ENCODE measurements at regions not wholly inside any gene's neighbourhood (a gene's known extent, or its start where the extent isn't known, plus 50 kb on each side); places are given as distances from the start of the nearest gene placed in this dataset.
A peak's percentile ranks its signal among the peaks of the same experiment; 100 is the strongest.
"Not testable (repeated sequence)": the region's sequence is repeated elsewhere in the genome, so short reads cannot be mapped to it uniquely, and the experiment has no call there.

DNA sequence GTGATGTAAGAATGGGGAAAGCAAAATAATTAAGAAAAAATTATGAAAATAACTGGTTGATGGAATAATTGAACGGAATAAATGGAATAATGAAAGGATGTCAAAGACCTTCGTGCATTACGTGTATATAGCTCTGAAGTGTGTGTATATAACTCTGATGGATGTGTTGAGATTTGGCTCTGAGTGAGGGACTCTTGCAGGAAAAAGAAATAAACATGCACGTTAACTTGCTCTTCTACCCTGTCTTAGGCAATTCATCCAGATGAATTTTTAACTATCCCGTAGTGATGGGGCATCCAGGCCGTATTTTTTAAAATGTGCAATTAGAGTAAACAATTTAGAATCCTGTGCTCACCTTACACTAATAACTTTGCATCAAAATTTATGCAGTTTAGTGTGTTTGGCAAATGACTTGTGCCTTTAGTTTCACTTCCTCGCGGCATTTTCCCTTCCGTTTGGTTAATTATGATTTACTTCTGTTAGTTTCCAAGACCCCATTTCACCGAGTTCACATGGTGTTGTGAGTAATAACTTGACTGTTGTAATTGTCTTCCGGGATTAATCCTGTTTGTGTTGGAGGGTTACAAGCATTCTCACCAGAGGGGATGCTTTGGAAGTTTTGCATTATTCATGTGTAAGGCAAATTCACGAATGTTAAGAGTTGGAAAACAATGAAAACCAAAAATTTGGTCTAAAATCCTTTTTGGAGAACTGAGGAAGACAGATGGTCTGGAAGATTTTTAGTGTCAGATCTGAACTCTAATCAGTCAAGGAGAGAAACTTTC, 256.5 kb upstream of the FAT1 start:
- no peak for DNase-seq (ENCODE audit: low spot score)

DNA sequence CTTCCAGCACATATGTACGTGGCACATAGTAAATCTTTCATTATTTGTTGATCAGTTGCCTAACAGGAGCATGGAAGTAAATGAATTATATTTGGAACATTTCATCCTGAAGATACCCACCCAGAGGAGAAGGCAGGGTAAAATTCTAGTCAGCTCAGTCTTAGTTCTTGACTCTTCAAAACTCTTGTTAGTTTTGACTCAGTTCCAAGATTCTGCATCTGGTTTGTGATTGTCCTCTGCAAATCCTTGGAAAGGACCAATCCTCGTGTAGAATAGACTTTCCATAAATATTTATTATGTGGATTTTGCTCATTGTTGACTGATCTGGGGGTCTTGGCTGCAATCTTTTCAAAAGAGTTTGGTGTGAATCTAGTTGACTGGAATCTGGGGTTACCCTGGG, 257.5 kb upstream of the FAT1 start:
- no peak for DNase-seq (ENCODE audit: low spot score)

DNA sequence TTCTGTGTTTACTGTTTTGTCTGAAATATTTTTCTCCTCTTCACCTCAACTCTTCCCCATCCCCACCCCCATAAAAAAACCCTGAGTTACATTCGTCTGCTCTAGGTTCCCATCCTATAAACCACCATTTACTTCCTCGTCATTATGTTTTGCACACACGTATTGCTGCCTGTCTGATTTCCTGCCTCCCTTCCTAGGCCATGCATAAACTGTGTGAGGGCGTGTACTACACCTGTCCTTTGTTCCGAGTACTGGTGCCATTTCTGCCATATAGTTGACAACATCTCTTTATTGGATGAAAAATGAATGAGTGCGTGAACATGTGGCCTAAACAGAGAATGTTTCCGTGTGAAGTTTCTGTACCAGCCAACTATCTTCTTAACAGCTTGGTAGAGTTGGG, 258.5 kb upstream of the FAT1 start:
- no peak for DNase-seq (ENCODE audit: low spot score)

DNA sequence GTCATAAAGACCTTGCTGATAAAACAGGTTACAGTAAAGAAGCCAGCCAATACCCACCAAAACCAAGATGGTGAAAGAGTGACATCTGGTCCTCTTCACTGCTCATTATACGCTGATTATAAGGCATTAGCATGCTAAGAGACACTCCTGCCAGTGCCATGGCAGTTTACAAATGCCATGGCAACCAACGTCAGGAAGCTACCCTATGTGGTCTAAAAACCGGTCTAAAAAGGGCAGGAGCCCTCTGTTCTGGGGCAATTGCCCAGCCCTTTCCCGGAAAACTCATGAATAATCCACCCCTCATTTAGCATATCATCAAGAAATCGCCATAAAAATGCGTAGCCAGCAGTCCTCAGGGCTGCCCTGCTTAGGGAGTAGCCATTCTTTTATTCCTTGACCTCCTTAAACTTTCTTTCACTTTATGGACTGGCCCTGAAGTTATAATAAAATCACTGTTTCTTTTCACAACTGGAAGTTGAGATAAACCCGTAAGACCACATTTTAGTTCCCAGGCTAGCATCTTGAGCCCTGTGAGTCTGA, 260.5 kb upstream of the FAT1 start:
- DNase-seq (ENCODE audit: low spot score) = no peak

DNA sequence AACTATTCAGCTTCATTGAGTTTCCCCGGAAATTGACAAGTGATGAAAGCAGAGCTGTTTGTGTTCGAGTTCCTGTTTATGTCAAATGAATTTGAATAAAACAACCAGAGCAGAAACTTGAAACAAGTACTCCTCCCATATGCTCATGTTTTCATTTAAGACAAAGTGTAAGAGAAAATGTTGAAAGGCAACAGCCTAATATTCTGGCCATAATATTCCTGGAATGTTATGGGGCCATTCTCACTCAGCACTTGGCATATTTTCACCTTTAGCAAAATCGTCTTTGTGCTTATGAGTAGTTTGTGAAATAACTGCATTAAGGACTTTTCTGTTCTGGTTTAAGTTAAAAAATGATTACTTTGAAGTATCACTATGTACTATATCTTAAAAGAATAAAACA, 276.0 kb upstream of the FAT1 start:
- DNase-seq (ENCODE audit: low spot score) = no peak

DNA sequence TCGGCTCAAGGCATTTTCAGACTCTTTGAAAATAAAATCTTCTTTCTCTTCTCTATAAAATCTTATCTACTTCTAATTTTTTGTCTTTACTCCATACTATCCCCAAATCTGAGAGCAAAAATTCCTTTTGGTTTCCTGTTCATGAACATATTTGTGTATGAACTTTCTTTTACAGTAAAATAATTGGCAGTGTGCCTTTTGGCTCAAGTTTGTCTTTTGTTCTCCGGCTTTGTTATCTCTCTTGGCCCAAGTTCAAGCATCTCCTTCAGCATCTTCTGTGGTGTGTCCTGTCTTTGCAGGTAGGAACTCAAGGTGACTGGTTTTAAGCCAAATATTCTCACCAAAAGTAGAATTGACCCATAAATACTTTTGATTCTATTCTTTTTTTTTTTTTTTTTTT, 276.6 kb upstream of the FAT1 start:
- DNase-seq (ENCODE audit: low spot score) = no peak

DNA sequence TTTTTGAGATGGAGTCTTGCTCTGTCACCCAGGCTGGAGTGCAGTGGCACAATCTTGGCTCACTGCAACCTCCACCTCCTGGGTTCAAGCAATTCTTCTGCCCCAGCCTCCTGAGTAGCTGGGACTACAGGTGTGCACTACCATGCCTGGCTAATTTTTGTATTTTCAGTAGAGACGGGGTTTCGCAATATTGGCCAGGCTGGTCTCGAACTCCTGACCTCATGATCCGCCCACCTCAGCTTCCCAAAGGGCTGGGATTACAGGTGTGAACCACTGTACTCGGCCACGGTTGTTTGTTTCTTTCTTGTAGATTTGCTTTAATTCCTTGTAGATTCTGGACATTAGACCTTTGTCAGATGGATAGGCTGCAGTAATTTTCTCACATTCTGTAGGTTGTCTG, 278.5 kb upstream of the FAT1 start:
- not testable (repeated sequence) for DNase-seq (ENCODE audit: low spot score)

DNA sequence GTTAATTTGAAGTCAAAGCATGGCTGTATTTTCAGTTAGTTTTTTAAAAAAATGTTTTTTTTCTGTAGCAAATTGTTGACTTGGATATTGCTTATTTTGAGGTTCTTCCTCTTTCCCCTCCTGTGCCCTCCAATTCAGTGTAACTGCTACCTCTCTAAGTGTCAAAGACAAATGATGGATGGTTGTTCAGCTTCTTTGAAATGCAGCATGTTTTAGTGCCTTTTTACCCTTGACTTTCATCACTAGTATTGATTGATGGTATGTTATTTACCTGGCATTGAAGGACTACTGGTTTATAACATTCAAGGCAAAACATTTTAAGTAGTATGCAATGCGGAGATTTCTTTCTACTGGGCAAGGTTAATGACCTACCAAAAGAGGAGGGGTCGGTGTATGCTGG, 281.0 kb upstream of the FAT1 start:
- no peak for DNase-seq (ENCODE audit: low spot score)

DNA sequence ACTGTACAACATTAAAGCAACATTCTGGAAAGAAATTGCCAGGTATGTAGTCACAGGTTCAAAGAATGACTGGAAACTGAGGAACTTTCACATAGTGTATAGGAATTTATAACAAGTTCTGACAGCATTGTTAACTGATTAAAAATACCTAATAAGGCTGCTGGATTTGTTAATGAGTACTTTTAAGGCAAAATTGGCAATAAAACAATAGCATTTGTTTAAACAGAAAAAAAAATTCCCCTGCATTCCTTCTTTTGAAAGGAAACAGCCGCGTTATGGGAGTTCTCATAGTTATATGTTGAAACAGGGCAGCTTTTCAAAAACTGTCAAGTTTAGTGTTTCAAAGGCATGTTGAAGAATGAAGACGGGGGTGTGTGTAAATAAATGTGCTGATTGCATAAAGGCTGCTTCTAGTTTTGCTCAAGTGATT, 282.5 kb upstream of the FAT1 start:
- DNase-seq (ENCODE audit: low spot score) = no peak

DNA sequence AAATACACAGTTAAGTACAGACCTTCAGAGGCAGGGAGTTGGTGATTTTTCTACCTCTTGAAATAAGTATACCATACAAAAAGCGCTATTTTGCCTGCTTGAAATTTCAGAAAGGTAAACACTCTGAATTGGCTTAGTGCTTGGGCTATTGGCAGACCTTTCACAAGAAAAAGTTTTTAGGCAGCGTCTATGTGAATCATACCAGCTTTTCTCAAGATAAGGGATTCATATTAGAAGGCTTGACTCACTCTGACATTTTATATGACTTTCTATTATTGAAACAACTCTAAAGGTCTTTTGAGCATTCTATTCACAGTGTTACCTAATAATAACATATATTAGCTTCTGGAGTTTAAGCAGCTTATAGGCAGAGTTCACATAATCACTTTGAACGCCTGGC, 286.4 kb upstream of the FAT1 start:
- no peak for DNase-seq (ENCODE audit: low spot score)

DNA sequence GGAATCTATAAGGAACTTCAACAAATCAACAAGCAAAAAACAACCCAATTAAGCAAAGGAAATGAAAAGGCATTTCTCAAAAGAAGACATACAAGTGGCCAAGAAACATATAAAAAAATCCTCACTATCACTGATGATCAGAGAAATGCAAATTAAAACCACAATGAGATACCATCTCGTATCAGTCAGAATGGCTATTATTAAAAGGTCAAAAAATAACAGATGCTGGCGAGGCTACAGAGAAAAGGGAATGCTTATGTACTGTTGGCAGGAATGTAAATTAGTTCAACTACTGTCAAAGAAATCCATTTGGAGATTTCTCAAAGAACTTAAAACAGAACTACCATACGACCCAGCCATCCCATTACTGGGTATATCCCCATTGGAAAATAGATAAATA, 292.4 kb upstream of the FAT1 start:
- DNase-seq (ENCODE audit: low spot score) = no peak

DNA sequence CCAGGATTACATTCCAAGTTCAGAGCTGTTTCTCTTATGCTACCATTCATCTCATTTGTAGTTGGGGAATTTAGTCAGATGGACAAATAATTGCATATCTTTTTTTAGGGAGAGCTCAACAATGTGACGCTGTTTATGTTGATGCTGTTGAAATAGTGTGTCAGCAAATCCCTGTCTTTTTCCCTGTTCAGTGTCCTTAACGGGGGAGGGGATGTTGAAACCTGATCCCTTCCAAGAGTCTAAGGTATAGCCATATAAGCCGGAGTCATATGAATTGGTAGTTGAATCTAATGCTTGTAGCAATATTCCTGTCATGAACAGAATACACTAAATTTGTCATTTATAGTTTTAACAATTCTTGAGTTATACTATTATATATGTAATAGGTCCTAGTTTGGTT, 293.5 kb upstream of the FAT1 start:
- DNase-seq (ENCODE audit: low spot score) = no peak

DNA sequence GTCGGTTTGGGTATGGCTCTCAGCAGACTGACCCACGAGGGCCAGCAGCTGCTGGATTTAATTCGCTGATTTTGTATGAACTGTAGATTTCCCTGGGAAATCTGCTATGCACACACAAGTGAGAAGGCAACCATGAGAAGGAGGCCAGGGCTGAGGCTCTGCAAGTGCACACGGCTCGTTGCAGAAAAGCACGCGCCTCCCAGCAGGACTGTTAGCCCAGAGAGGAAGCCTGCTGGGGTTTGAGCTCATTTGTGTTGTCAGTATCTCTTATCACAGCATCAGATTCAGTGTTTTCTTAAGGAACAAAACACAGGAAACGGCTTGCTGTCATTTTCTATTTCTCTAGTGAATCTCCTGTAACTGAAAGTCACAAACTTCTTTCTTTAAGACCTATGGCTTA, 296.2 kb upstream of the FAT1 start:
- DNase-seq (ENCODE audit: low spot score) = no peak

DNA sequence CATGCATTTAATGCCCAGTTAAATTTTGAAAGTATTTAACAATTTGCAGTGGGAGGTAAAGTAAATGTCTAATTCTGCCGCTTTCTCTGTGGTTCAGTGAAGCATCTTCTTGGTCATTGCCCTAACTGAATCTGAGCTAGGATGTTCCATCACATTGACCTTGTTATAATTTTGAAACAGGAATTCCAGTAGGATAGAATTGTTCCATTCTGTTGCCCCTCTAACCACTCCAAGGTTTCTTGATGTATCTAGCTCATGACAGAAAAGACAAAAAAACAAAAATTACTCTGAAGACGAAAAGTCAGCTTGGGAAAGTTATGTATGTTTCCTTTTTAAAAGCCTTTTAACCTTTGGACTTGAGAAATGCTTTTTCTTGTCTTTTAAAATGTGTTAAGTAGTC, 297.0 kb upstream of the FAT1 start:
- DNase-seq (ENCODE audit: low spot score) = no peak

DNA sequence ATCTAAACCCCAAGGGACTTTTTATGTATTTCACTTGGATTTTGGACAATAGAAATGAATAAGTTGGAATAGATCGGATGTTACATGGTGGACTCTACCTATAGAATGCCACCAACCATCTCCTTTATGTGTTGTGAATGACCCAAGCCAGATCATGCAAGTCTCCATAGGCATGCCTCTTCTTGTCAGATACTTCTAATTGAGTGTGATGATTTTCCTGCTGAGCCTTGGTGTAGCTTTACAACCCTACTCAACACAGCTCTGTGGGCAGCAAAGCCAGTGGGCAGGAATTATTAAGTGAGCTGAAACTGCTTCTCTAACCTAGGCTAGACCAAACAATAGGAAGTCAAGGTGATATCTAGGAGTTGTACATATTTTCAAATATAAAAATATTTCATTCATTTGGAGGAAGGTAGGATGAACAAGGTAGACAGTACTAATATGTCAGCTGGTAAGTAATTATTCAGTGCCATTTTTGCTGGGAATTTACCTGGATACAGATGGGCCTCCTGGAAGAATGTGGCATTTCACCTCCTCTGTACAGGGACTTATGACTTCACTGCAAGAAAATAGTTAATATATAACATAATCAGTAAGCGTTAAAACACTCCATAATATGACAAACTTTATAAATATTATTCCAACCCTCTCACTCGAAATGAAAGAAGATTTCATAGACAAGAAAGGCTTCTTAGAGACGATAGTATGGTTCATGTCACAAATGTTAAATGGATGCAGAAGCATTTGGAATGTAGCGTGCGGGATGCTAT, 298.0 kb upstream of the FAT1 start:
- DNase-seq (ENCODE audit: low spot score) = no peak

DNA sequence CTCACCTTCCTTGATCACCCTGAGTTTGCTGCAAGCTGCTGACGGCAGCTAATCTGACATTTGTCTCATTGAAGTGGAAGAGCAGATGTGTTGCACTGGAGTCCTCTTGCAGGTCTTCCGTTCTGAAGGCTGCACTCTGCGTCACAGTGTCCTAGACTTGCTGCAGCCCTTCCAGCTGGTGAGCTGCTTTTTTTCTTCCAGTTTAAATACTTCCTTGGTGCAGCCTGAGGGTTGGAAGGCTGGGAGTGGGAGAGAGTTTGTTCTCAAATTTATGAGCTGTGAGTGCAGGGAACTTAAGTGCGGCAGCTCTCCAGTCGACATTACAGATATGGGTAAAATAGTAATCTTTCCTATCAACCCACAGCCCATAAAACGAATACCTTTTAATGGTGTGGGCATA, 303.6 kb upstream of the FAT1 start:
- DNase-seq (ENCODE audit: low spot score) = no peak

DNA sequence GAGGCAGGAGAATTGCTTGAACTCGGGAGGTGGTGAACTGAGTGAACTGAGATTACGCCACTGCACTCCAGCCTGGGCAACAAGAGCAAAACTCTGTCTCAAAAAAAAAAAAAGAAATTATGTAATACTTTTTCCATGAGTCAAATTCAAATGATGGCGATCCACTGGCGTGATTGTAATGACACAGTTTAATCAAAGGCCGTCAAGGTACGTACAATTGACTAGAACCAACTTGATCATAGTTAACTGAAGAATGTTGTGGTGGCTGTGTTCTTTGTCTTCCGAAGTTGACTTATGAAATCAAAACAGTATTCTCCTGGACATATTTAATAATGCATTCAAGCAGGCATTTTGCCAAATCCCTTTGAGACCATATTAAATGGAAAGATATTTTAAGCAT, 318.6 kb upstream of the FAT1 start:
- no peak for DNase-seq (ENCODE audit: low spot score)

DNA sequence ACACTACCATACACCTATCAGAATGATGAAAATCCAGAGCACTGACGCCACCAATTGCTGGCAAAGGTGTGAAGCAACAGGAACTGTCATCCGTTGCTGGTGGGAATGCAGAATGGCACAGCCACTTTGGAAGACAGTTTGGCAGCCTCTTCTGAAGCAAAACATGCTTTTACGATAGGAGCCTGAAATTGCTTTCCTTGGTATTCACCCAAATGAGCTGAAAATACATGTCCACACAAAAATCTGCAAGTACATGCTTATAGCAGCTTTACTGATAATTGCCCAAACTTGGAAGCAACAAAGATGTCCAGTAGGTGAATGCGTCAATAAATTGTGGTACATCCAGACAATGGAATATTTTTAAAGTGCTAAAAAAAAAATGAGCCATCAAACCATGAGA, 322.8 kb upstream of the FAT1 start:
- no peak for DNase-seq (ENCODE audit: low spot score)

DNA sequence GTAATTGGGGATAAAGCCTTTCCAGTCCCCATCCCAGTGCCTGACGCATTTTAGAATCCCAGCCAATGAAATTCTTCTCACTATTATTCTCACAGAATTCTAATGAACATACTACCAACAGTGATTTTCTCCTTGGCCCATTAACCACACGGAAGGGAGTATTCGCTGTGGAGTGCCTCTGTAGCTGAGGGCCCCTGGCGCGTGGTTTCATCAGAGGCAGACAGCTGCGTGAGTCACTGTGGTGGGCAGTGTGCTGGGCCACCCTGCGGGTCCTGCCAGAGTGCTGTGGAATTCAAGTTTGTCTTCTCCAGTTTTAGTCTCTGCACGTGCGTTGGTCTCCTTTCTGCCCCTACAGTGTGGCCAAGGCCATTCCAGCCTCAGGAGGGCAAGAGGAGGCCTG, 335.4 kb upstream of the FAT1 start:
- DNase-seq (ENCODE audit: low spot score) = no peak

DNA sequence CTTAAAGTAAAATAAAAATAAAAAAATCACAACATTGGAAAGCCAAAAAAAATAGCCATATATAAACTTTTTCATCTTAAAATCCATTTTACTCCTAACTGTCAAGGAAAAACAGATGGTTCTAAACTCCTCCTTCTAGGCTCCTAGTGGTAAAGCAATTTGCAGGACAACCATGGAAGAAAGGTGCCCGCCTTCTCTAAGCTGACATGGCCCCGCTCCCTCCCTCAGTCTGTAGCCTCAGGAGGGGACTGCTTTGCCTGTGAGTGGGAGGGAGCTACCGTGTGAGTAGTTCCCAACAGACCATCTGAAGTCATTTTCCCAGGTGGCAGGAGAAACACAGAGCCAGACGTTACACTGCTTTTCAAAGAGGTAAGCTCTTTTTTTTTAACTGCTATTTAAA, 336.2 kb upstream of the FAT1 start:
- no peak for DNase-seq (ENCODE audit: low spot score)

DNA sequence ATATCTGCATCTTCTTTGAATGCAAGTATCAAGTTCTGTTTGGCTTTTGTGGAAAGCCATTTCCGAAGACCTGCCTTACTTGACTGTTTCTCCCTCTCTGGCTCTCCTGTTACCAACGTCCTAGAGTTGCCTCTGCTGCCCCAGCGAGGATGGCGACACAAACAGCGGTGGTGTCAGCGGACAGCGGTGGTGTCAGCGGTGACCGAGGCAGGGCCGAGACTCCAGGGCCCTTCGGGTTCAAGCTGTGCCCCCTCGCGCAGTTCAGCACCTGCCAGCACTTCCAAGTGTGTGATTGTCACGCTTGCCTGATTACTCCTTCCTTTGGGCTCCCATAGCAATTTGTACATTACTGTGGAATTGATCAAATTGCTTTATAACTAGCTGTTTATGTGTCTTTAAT, 336.9 kb upstream of the FAT1 start:
- DNase-seq (ENCODE audit: low spot score) = no peak

DNA sequence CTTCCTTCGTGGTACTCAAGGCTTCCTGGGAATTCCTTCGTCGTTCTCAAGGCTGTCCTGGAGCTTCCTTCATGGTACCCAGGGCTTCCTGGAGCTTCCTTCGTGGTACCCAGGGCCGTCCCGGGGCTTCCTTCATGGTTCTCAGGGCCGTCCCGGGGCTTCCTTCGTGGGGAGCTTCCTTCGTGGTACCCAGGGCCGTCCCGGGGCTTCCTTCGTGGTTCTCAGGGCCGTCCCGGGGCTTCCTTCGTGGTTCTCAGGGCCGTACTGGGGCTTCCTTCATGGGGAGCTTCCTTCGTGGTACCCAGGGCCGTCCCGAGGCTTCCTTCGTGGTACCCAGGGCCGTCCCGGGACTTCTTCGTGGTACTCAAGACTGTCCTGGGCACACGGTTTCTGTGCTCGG, 339.6 kb upstream of the FAT1 start:
- DNase-seq (ENCODE audit: low spot score) = no peak

DNA sequence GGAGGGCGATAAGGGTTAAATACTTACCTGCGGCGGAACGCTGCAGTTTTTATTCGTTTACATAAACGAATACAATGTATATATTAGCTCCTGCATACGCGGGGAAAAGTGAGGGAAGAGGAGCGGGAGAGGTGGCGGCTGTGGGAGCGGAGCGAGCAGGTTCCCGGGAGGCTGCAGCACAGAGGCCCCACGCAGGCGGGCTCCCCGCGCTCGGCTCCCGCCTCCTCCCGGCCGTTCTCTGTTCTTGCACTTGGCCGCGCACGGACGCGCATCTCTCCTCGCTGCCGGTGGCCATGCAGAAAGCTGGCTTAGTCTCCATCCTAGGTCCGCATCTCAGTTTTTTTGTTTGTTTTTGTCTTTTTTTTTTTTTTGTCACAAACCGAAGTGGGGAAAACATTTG, 340.4 kb upstream of the FAT1 start:
- no peak for DNase-seq (ENCODE audit: low spot score)

DNA sequence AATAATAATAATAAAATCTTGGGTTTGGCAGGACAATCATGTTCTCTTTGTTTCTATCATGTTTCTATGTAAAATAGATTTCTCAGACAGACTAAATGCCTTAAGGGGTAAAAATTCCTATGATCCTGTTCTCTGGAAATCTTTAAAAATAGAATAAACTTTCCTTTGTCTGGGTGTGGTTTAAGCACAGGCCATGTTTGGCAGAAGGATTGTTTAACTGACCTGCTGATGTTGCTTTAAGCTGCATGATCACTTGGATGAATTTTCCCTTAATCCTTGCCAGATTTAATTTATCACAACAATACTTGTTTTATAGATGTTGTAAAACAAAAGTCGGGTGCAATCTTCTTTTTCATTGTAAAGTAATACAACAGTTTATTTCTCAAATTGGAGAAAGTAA, 341.7 kb upstream of the FAT1 start:
- peak; percentile 23 for DNase-seq (ENCODE audit: low spot score)

All from COLO829 (cell line).